ENCODE measurements at regions not wholly inside any gene's neighbourhood (a gene's known extent, or its start where the extent isn't known, plus 50 kb on each side); places are given as distances from the start of the nearest gene placed in this dataset.
"Not testable (repeated sequence)": the region's sequence is repeated elsewhere in the genome, so short reads cannot be mapped to it uniquely, and the experiment has no call there.

GRCh38 chr6:11943060-11943459 lies 69.1 kb upstream of the HIVEP1 start:
- DNase-seq (ENCODE audit: low read depth, low spot score) (no peak), ATAC-seq (no peak)
- Histone ChIP-seq H3K4me3 (ENCODE audit: low read depth in 2 of 2, low read length in 2 of 2) (no peak overlapping the region), H3K27me3 (ENCODE audit: control insufficient read depth, insufficient read depth, low read length) (no peaks in the 10 kb centered on the region), H3K9me3 (ENCODE audit: control insufficient read depth, insufficient read depth, low read depth, low read length) (no peaks in the 10 kb centered on the region), H3K4me1 (ENCODE audit: control insufficient read depth, insufficient read depth, low read length) (no peaks in the 10 kb centered on the region), H3K27ac (ENCODE audit: low read length) (no peak overlapping the region), H3K36me3 (ENCODE audit: control insufficient read depth, insufficient read depth, low read length) (no peaks in the 10 kb centered on the region)
- TF ChIP-seq TCF7L2 (IDR thresholded peaks at IDR 0.05; ENCODE audit: low read depth, low read length) = no peak
- TF ChIP-seq SIN3A (IDR thresholded peaks at IDR 0.05; ENCODE audit: borderline replicate concordance, insufficient read depth, low read depth, low read length) = no peak
- ChIA-PET POLR2A (no interaction called here), CTCF (no interaction called here)
- in situ Hi-C loops (cut with HindIII; ENCODE audit: low pct_unique_long_range_greater_than_20kb, low sequenced_read_pairs) = no loop called here
- intact Hi-C loops (cut with micrococcal nuclease; ENCODE audit: unreplicated experiment) = no loop called here
- no TSS peak for BruUV-seq (replicated peaks)

GRCh38 chr6:11942185-11942864 lies 69.8 kb upstream of the HIVEP1 start:
- Histone ChIP-seq H3K9me3 (ENCODE audit: control insufficient read depth, insufficient read depth, low read depth, low read length) (no peaks in the 10 kb centered on the region), H3K27me3 (ENCODE audit: control insufficient read depth, insufficient read depth, low read length) (no peaks in the 10 kb centered on the region), H3K4me1 (ENCODE audit: control insufficient read depth, insufficient read depth, low read length) (no peaks in the 10 kb centered on the region), H3K36me3 (ENCODE audit: control insufficient read depth, insufficient read depth, low read length) (no peaks in the 10 kb centered on the region), H3K27ac (ENCODE audit: low read length) (no peak overlapping the region), H3K4me3 (ENCODE audit: low read depth in 2 of 2, low read length in 2 of 2) (no peak overlapping the region)
- ChIA-PET POLR2A (no interaction called here), CTCF (no interaction called here)
- intact Hi-C loops (cut with micrococcal nuclease; ENCODE audit: unreplicated experiment) (no loop called here), in situ Hi-C loops (cut with HindIII; ENCODE audit: low pct_unique_long_range_greater_than_20kb, low sequenced_read_pairs) (no loop called here)
- TF ChIP-seq, protein P1, sequence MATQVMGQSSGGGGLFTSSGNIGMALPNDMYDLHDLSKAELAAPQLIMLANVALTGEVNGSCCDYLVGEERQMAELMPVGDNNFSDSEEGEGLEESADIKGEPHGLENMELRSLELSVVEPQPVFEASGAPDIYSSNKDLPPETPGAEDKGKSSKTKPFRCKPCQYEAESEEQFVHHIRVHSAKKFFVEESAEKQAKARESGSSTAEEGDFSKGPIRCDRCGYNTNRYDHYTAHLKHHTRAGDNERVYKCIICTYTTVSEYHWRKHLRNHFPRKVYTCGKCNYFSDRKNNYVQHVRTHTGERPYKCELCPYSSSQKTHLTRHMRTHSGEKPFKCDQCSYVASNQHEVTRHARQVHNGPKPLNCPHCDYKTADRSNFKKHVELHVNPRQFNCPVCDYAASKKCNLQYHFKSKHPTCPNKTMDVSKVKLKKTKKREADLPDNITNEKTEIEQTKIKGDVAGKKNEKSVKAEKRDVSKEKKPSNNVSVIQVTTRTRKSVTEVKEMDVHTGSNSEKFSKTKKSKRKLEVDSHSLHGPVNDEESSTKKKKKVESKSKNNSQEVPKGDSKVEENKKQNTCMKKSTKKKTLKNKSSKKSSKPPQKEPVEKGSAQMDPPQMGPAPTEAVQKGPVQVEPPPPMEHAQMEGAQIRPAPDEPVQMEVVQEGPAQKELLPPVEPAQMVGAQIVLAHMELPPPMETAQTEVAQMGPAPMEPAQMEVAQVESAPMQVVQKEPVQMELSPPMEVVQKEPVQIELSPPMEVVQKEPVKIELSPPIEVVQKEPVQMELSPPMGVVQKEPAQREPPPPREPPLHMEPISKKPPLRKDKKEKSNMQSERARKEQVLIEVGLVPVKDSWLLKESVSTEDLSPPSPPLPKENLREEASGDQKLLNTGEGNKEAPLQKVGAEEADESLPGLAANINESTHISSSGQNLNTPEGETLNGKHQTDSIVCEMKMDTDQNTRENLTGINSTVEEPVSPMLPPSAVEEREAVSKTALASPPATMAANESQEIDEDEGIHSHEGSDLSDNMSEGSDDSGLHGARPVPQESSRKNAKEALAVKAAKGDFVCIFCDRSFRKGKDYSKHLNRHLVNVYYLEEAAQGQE (IDR thresholded peaks at IDR 0.05; ENCODE audit: insufficient read depth in 1 of 2, low read depth in 2 of 2, low read length in 1 of 2) = no peak
- TF ChIP-seq TCF7L2 (IDR thresholded peaks at IDR 0.05; ENCODE audit: low read depth, low read length) (no peak), CTCF (IDR thresholded peaks at IDR 0.05) (no peak), POLR2AphosphoS5 (IDR thresholded peaks at IDR 0.05; ENCODE audit: low read depth, low read length) (no peak), SIN3A (IDR thresholded peaks at IDR 0.05; ENCODE audit: borderline replicate concordance, insufficient read depth, low read depth, low read length) (no peak)
- DNase-seq (ENCODE audit: low read depth, low spot score) (no peak), ATAC-seq (no peak)
- no TSS peak for BruUV-seq (replicated peaks)

GRCh38 chr6:11940532-11941166 lies 71.5 kb upstream of the HIVEP1 start:
- H3K27ac ChIP-seq (ENCODE audit: low read length); H3K9me3 ChIP-seq (ENCODE audit: control insufficient read depth, insufficient read depth, low read depth, low read length); H3K4me1 ChIP-seq (ENCODE audit: control insufficient read depth, insufficient read depth, low read length); DNase-seq (ENCODE audit: low read depth, low spot score); ATAC-seq; H3K27me3 ChIP-seq (ENCODE audit: control insufficient read depth, insufficient read depth, low read length); CTCF ChIA-PET; POLR2A ChIA-PET; intact Hi-C loops (cut with micrococcal nuclease; ENCODE audit: unreplicated experiment); H3K4me3 ChIP-seq (ENCODE audit: low read depth in 2 of 2, low read length in 2 of 2); BruUV-seq (replicated peaks); H3K36me3 ChIP-seq (ENCODE audit: control insufficient read depth, insufficient read depth, low read length); in situ Hi-C loops (cut with HindIII; ENCODE audit: low pct_unique_long_range_greater_than_20kb, low sequenced_read_pairs): not testable (repeated sequence)
